ENCODE measurements at regions not wholly inside any gene's neighbourhood (a gene's known extent, or its start where the extent isn't known, plus 50 kb on each side); places are given as distances from the start of the nearest gene placed in this dataset.

- no peak for DNase-seq
Observed at GRCh38 chr3:176969066-176969465, 228.2 kb downstream of the TBL1XR1 start.

- no peak for DNase-seq
Observed at GRCh38 chr3:176968631-176969030, 228.7 kb downstream of the TBL1XR1 start.

- no peak for DNase-seq
Observed at GRCh38 chr3:176967522-176967921, 229.8 kb downstream of the TBL1XR1 start.

GRCh38 chr3:176964661-176965060 lies 232.6 kb downstream of the TBL1XR1 start:
- DNase-seq: no peak

GRCh38 chr3:176961916-176962315 lies 235.4 kb downstream of the TBL1XR1 start:
- DNase-seq: no peak

GRCh38 chr3:176959867-176960266 lies 237.4 kb downstream of the TBL1XR1 start:
- no peak for DNase-seq

- DNase-seq: no peak
Observed at GRCh38 chr3:176958560-176958959, 238.7 kb downstream of the TBL1XR1 start.

GRCh38 chr3:176954517-176954916 lies 242.8 kb downstream of the TBL1XR1 start:
- no peak for DNase-seq

GRCh38 chr3:176953106-176954060 lies 243.9 kb downstream of the TBL1XR1 start:
- DNase-seq: no peak

GRCh38 chr3:176951586-176952292 lies 245.5 kb downstream of the TBL1XR1 start:
- DNase-seq: no peak

- DNase-seq: no peak
Observed at GRCh38 chr3:176951144-176951543, 246.1 kb downstream of the TBL1XR1 start.

- DNase-seq: no peak
Observed at GRCh38 chr3:176950743-176951142, 246.5 kb downstream of the TBL1XR1 start.

GRCh38 chr3:176948151-176948550 lies 249.1 kb downstream of the TBL1XR1 start:
- no peak for DNase-seq

- no peak for DNase-seq
Observed at GRCh38 chr3:176946202-176946601, 251.1 kb downstream of the TBL1XR1 start.

- DNase-seq: no peak
Observed at GRCh38 chr3:176942305-176942704, 255.0 kb downstream of the TBL1XR1 start.

GRCh38 chr3:176941689-176942088 lies 255.6 kb downstream of the TBL1XR1 start:
- no peak for DNase-seq

GRCh38 chr3:176939022-176939817 lies 258.1 kb downstream of the TBL1XR1 start:
- peak; percentile 87 for DNase-seq

GRCh38 chr3:176937994-176938393 lies 259.3 kb downstream of the TBL1XR1 start:
- no peak for DNase-seq

- DNase-seq: no peak
Observed at GRCh38 chr3:176937541-176937940, 259.7 kb downstream of the TBL1XR1 start.

GRCh38 chr3:176935194-176935888 lies 261.9 kb downstream of the TBL1XR1 start:
- no peak for DNase-seq

GRCh38 chr3:176934698-176935097 lies 262.6 kb downstream of the TBL1XR1 start:
- DNase-seq: no peak

GRCh38 chr3:176933704-176934103 lies 263.6 kb downstream of the TBL1XR1 start:
- no peak for DNase-seq

- no peak for DNase-seq
Observed at GRCh38 chr3:176932433-176932832, 264.8 kb downstream of the TBL1XR1 start.
